CD8-positive, alpha-beta memory T cell (primary cell): ENCODE measurements at regions not wholly inside any gene's neighbourhood (a gene's known extent, or its start where the extent isn't known, plus 50 kb on each side); places are given as distances from the start of the nearest gene placed in this dataset.

Source experiments
- CTCF ChIA-PET: fragments of 350-600 bp; sonication (Branson Sonifier 250); formaldehyde crosslinking; loops from one replicate; lab custom pipeline; 2021; ENCODE audit warnings: antibody characterized with exemption; lab: Charles Lee
- POLR2A ChIA-PET: fragments of 350-600 bp; sonication (Branson Sonifier 250); formaldehyde crosslinking; loops from one replicate; lab custom pipeline; 2021; ENCODE audit warnings: antibody characterized with exemption; lab: Charles Lee
- DNase-seq, 5 donors: peaks; one replicate each; pipeline versions ENCODE4 v3.0.0 to v3.0.0-alpha.2; 2020 to 2022; ENCODE audit warnings: mixed read lengths in 1 of 5
- H3K27ac ChIP-seq: one replicate; pipeline ENCODE4 v1.7.0; 2013; ENCODE audit warnings: low read depth, mild to moderate bottlenecking, low read length, moderate library complexity
- H3K27me3 ChIP-seq: 2 replicates; pipeline ENCODE4 v1.7.0; 2013; ENCODE audit warnings: low read length, mild to moderate bottlenecking; ENCODE audit not compliant: insufficient read depth, poor library complexity, severe bottlenecking
- H3K36me3 ChIP-seq: 2 replicates; pipeline ENCODE4 v1.7.0; 2013; ENCODE audit warnings: mild to moderate bottlenecking, low read length, moderate library complexity; ENCODE audit not compliant: insufficient read depth
- H3K4me1 ChIP-seq: 2 replicates; pipeline ENCODE4 v1.7.0; 2013; ENCODE audit warnings: mild to moderate bottlenecking, low read length, moderate library complexity; ENCODE audit not compliant: insufficient read depth
- H3K4me3 ChIP-seq: 2 replicates; pipeline ENCODE4 v1.7.0; 2013; ENCODE audit warnings: mild to moderate bottlenecking, low read length
- H3K9me3 ChIP-seq: 2 replicates; pipeline ENCODE4 v1.7.0; 2013; ENCODE audit warnings: mild to moderate bottlenecking, low read length
- H3K27ac Mint-ChIP-seq, 8 donors: one replicate each; pipeline ENCODE4 v1.8.0; 2020 to 2021; ENCODE audit warnings: mixed read lengths in 8 of 8, mild to moderate bottlenecking in 6 of 8, inconsistent platforms in 3 of 8, moderate library complexity in 3 of 8
- H3K27me3 Mint-ChIP-seq, 2 donors: one replicate each; pipeline ENCODE4 v1.8.0; 2020 to 2021; ENCODE audit warnings: mixed read lengths in 2 of 2, mild to moderate bottlenecking in 1 of 2, moderate library complexity in 1 of 2
- H3K36me3 Mint-ChIP-seq, 3 donors: one replicate each; pipeline ENCODE4 v1.8.0; 2020 to 2021; ENCODE audit warnings: mixed read lengths in 3 of 3, inconsistent platforms in 1 of 3, mild to moderate bottlenecking in 1 of 3
- H3K4me1 Mint-ChIP-seq, 3 donors: one replicate each; pipeline ENCODE4 v1.8.0; 2020 to 2021; ENCODE audit warnings: mixed read lengths in 3 of 3, inconsistent platforms in 1 of 3, mild to moderate bottlenecking in 1 of 3
- H3K4me3 Mint-ChIP-seq, 7 donors: one replicate each; pipeline ENCODE4 v1.8.0; 2020 to 2021; ENCODE audit warnings: mixed read lengths in 7 of 7, mild to moderate bottlenecking in 6 of 7, moderate library complexity in 4 of 7, inconsistent platforms in 2 of 7
- H3K9me3 Mint-ChIP-seq, 5 donors: one replicate each; pipeline ENCODE4 v1.8.0; 2020 to 2022; ENCODE audit warnings: mixed read lengths in 5 of 5, mild to moderate bottlenecking in 3 of 5, moderate library complexity in 2 of 5, inconsistent platforms in 1 of 5

DNA sequence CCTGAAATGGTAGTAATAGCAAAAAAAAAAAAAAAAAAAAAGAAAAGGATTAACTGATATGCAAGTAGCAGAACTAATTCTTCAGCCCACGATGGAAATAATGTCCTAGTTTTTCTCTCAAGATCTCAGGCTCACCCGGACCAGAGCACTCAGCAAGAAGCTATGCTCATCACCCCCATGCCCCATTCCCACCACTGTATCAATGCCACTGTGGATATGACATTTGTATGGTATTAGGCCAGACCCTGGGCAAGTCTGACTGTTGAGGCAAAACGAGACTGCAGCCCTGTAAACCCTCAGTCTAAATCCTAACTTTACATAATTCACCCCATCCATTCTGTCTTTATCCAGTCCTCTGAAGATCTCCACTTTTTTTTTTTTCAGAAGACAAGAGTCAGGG is 186.1 kb upstream of the KLF14 start:
- DNase-seq: no peak
- Histone ChIP-seq H3K27me3 (no peaks in the 10 kb centered on the region), H3K27ac (no peak overlapping the region), H3K4me1 (peaks cover 59% of the 10 kb centered on the region), H3K36me3 (no peaks in the 10 kb centered on the region), H3K4me3 (no peak overlapping the region), H3K9me3 (no peaks in the 10 kb centered on the region)
- ChIA-PET CTCF (interaction anchor here (3.1 kb wide), 1 partner anchor 23 kb away, joined by 16 read pairs; no protein-coding TSS in a partner anchor), POLR2A (interaction anchor here (1.2 kb wide), 1 partner anchor 11 kb away, joined by 3 read pairs; no protein-coding TSS in a partner anchor)
- H3K9me3 Mint-ChIP-seq: no peaks in the 10 kb centered on the region
- H3K36me3 Mint-ChIP-seq: peaks cover 0 to 74% (median 11%) of the 10 kb centered on the region in 3 donors
- H3K4me1 Mint-ChIP-seq: peaks cover 70 to 98% (median 93%) of the 10 kb centered on the region in 3 donors
- H3K27me3 Mint-ChIP-seq: peaks cover 0 to 3% of the 10 kb centered on the region in 2 donors
- H3K27ac Mint-ChIP-seq: peak overlapping the region in 7 of 8 donors; percentile 67 to 88 (median 83)
- peak overlapping the region in 3 of 7 donors; percentile 23 to 31 (median 24) for H3K4me3 Mint-ChIP-seq

GRCh38 chr7:130921391-130922180 is 187.6 kb upstream of the KLF14 start:
- no peaks in the 10 kb centered on the region for H3K27me3 ChIP-seq
- DNase-seq: no peak
- no peak overlapping the region for H3K4me3 ChIP-seq
- Mint-ChIP-seq H3K4me3 (no peak overlapping the region), H3K4me1 (peaks cover 69 to 98% (median 93%) of the 10 kb centered on the region in 3 donors), H3K36me3 (peaks cover 0 to 73% (median 11%) of the 10 kb centered on the region in 3 donors), H3K27me3 (peaks cover 0 to 3% of the 10 kb centered on the region in 2 donors), H3K9me3 (no peaks in the 10 kb centered on the region), H3K27ac (peak overlapping the region in 4 of 8 donors; percentile 42 to 73 (median 66))
- CTCF ChIA-PET: interaction anchor here (1.2 to 2.2 kb wide), 4 partner anchors 9 to 25 kb away, joined by 3 to 7 read pairs (median 5); no protein-coding TSS in a partner anchor
- H3K36me3 ChIP-seq: no peaks in the 10 kb centered on the region
- POLR2A ChIA-PET: interaction anchor here (1.2 to 2.6 kb wide), 3 partner anchors 8 to 17 kb away, joined by 3 to 8 read pairs (median 3); no protein-coding TSS in a partner anchor
- H3K4me1 ChIP-seq: peaks cover 58% of the 10 kb centered on the region
- no peaks in the 10 kb centered on the region for H3K9me3 ChIP-seq
- no peak overlapping the region for H3K27ac ChIP-seq

DNA sequence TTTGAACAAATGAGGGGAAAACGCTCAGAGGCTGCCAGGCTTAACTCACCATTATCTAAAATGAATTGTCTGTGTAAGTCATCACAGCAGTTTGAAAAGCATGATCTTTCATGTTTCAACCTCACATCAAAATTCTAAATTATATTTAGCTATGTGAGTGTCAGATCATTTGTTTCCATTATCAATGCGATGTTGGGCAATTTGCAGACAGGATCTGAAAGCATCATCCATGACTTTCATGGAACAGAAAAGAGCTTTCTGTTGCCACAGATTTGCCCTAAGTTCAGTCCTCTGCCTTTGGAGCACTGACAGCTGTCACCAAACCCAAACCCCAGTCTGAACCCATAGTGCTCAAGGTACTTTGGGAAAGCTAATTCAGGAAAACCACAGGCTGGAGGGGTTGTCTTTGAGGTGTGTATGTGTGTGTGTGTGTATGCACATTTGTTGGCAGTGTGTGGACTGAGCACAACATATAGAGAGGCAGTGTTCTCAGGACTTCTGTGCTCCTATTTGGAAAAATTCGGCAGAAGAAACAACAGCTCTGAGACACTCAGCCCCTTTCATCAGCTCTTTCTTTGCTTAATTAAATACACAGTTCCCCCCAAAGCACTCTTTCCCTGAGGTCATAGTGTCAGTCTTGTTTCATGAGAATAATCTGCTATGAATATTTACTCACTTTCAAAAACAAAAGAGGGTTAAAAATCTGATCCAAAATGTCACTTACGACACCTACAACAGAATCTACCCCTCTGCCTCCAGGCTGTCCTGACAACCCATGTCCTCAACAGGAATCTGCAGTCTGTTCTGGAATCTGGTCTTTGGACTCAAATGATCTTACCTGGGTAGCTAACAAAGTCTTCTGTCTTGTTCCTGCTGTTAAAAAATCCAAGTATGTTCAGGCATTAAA is 188.5 kb upstream of the KLF14 start:
- DNase-seq: no peak
- Mint-ChIP-seq H3K9me3 (no peaks in the 10 kb centered on the region), H3K4me3 (no peak overlapping the region), H3K4me1 (peaks cover 68 to 98% (median 93%) of the 10 kb centered on the region in 3 donors), H3K27ac (peak overlapping the region; percentile 11 to 73 (median 65)), H3K27me3 (peaks cover 0 to 3% of the 10 kb centered on the region in 2 donors), H3K36me3 (peaks cover 0 to 76% (median 11%) of the 10 kb centered on the region in 3 donors)
- CTCF ChIA-PET: interaction anchor here (1.1 to 2.2 kb wide), 6 partner anchors 8 to 60 kb away, joined by 3 to 9 read pairs (median 5); no protein-coding TSS in a partner anchor
- Histone ChIP-seq H3K27ac (no peak overlapping the region), H3K9me3 (no peaks in the 10 kb centered on the region), H3K36me3 (no peaks in the 10 kb centered on the region), H3K4me3 (no peak overlapping the region), H3K4me1 (peaks cover 57% of the 10 kb centered on the region), H3K27me3 (no peaks in the 10 kb centered on the region)
- POLR2A ChIA-PET: interaction anchor here (1.4 to 2.6 kb wide), 2 partner anchors 9 to 17 kb away, joined by 3 to 8 read pairs; no protein-coding TSS in a partner anchor

DNA sequence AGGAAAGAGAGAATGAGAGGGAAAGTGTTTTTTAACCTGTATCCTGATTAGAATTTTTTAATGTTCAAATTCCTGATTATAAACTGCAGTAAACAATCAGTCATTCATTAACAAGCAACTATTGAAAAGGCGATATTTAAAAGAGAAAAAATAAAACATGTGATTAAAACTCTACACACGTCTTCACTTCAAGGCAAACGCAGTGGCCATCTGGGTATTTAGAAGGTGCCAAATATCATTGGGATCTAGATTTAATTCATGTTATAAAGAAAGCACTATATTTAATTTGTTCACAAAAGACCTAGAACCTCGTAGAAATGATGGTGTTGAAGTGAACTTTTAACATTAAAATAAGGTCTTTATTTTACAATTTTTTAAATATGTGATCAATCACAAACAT is 189.4 kb upstream of the KLF14 start:
- no peak overlapping the region for H3K4me3 Mint-ChIP-seq
- ChIA-PET POLR2A (interaction anchor here (2.6 kb wide), 1 partner anchor 9 kb away, joined by 8 read pairs; no protein-coding TSS in a partner anchor), CTCF (interaction anchor here (1.1 to 1.7 kb wide), 3 partner anchors 8 to 59 kb away, joined by 3 to 9 read pairs (median 7); no protein-coding TSS in a partner anchor)
- H3K9me3 Mint-ChIP-seq: no peaks in the 10 kb centered on the region
- peaks cover 68 to 98% (median 93%) of the 10 kb centered on the region in 3 donors for H3K4me1 Mint-ChIP-seq
- H3K4me1 ChIP-seq: peaks cover 56% of the 10 kb centered on the region
- no peaks in the 10 kb centered on the region for H3K36me3 ChIP-seq
- H3K9me3 ChIP-seq: no peaks in the 10 kb centered on the region
- DNase-seq: no peak
- peaks cover 0 to 79% (median 11%) of the 10 kb centered on the region in 3 donors for H3K36me3 Mint-ChIP-seq
- H3K27ac Mint-ChIP-seq: peak overlapping the region in 7 of 8 donors; percentile 35 to 83 (median 62)
- no peak overlapping the region for H3K27ac ChIP-seq
- peaks cover 0 to 3% of the 10 kb centered on the region in 2 donors for H3K27me3 Mint-ChIP-seq
- H3K27me3 ChIP-seq: no peaks in the 10 kb centered on the region
- H3K4me3 ChIP-seq: no peak overlapping the region

DNA sequence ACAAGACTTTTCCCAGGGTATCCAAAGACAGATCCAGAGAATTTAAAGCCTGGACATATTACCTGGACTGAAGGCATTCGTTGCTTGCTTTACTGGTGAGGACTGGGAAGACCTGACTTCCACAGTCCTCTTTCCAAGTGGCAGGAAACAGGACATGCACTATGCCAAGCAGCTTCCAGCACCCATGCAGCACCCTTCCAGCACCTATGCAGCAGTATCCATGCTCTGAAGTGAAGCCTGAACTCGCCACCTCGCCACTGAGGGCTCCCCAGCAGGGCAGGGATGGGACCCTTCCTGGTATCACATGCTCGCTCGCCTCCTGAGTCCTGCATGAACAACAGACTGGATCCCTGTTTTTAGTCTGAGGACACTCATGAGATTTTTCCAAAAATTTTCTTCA is 189.9 kb upstream of the KLF14 start:
- Mint-ChIP-seq H3K36me3 (peaks cover 0 to 75% (median 11%) of the 10 kb centered on the region in 3 donors), H3K27me3 (peaks cover 0 to 3% of the 10 kb centered on the region in 2 donors), H3K27ac (peak overlapping the region in 3 of 8 donors; percentile 22 to 83 (median 50)), H3K9me3 (no peaks in the 10 kb centered on the region), H3K4me3 (no peak overlapping the region), H3K4me1 (peaks cover 66 to 98% (median 93%) of the 10 kb centered on the region in 3 donors)
- H3K27me3 ChIP-seq: no peaks in the 10 kb centered on the region
- no peak for DNase-seq
- CTCF ChIA-PET: interaction anchor here (1.1 to 1.7 kb wide), 2 partner anchors 9 to 59 kb away, joined by 3 to 7 read pairs; no protein-coding TSS in a partner anchor
- H3K4me3 ChIP-seq: no peak overlapping the region
- no peak overlapping the region for H3K27ac ChIP-seq
- H3K9me3 ChIP-seq: no peaks in the 10 kb centered on the region
- no peaks in the 10 kb centered on the region for H3K36me3 ChIP-seq
- POLR2A ChIA-PET: no interaction called here
- H3K4me1 ChIP-seq: peaks cover 56% of the 10 kb centered on the region

GRCh38 chr7:130925136-130925794 is 191.3 kb upstream of the KLF14 start:
- CTCF ChIA-PET: interaction anchor here (0.8 to 1.9 kb wide), 3 partner anchors 10 to 32 kb away, joined by 3 to 7 read pairs (median 6); no protein-coding TSS in a partner anchor
- Histone ChIP-seq H3K27ac (no peak overlapping the region), H3K9me3 (no peaks in the 10 kb centered on the region), H3K4me1 (peaks cover 68% of the 10 kb centered on the region), H3K27me3 (no peaks in the 10 kb centered on the region), H3K36me3 (no peaks in the 10 kb centered on the region), H3K4me3 (no peak overlapping the region)
- Mint-ChIP-seq H3K27ac (peak overlapping the region; percentile 83 to 96 (median 90)), H3K27me3 (peaks cover 0 to under 1% of the 10 kb centered on the region in 2 donors), H3K9me3 (no peaks in the 10 kb centered on the region), H3K4me1 (peaks cover 63 to 98% (median 93%) of the 10 kb centered on the region in 3 donors), H3K36me3 (peaks cover 0 to 68% (median 8%) of the 10 kb centered on the region in 3 donors), H3K4me3 (peak overlapping the region; percentile 32 to 92 (median 72))
- POLR2A ChIA-PET: no interaction called here
- no peak for DNase-seq
